Right cardiac atrium (tissue), 5 donors: ENCODE measurements at regions not wholly inside any gene's neighbourhood (a gene's known extent, or its start where the extent isn't known, plus 50 kb on each side); places are given as distances from the start of the nearest gene placed in this dataset.

Experiments used
- ATAC-seq, 2 donors: fragments of 200-7000 bp; cut with Tn5 transposase; one replicate each; pipeline versions ENCODE4 v1.8.0 to v1.9.1; 2020; ENCODE audit warnings: moderate library complexity in 2 of 2, mild to moderate bottlenecking in 1 of 2
- DNase-seq, 3 donors: peaks; one replicate each; pipeline ENCODE4 v3.0.0-alpha.2; 2020
- H3K27ac ChIP-seq: one replicate; pipeline ENCODE4 v1.5.1; 2013; ENCODE audit warnings: mild to moderate bottlenecking, low read length, control low read depth, moderate library complexity
- H3K27me3 ChIP-seq: one replicate; pipeline ENCODE4 v1.6.1; 2013; ENCODE audit not compliant: control insufficient read depth, insufficient read depth
- H3K4me1 ChIP-seq: one replicate; pipeline ENCODE4 v1.6.1; 2013; ENCODE audit warnings: low read length; ENCODE audit not compliant: control insufficient read depth, insufficient read depth
- H3K4me3 ChIP-seq: one replicate; pipeline ENCODE4 v1.5.1; 2013; ENCODE audit warnings: low read length, control low read depth
- H3K9me3 ChIP-seq: one replicate; pipeline ENCODE4 v1.6.1; 2013; ENCODE audit warnings: low read length; ENCODE audit not compliant: control insufficient read depth
- WGBS: extraction: QIAGEN DNeasy Blood & Tissue Kit; methylation state at CpG from one replicate; pipeline ENCODE4 v1.1.7; 2013; 5-methylcytosine and 5-hydroxymethylcytosine counted together
- intact Hi-C, 4 donors: fragments of 100-400 bp; cut with DNase I; formaldehyde crosslinking; loops; one replicate each; pipeline versions ENCODE4 v1.11.0 to v1.14.0; 2022 to 2023
- donor health status: healthy with polysubstance abuse.
- donor health status: DM: no; HTN: yes; CAD: no.
- donor health status: DM: no; HTN: no; CAD: no.
- donor health status: DM: no; HTN: yes; CAD: no; lungs with severe emphysema.
- donor health status: DM: yes; HTN: yes; CAD: no.

GRCh38 chr6:9532621-9533557, 882.0 kb downstream of the TFAP2A start:
- H3K9me3 ChIP-seq: no peaks in the 10 kb centered on the region
- 86% methylated on average over 3 of the region's 3 CpGs for WGBS

DNA sequence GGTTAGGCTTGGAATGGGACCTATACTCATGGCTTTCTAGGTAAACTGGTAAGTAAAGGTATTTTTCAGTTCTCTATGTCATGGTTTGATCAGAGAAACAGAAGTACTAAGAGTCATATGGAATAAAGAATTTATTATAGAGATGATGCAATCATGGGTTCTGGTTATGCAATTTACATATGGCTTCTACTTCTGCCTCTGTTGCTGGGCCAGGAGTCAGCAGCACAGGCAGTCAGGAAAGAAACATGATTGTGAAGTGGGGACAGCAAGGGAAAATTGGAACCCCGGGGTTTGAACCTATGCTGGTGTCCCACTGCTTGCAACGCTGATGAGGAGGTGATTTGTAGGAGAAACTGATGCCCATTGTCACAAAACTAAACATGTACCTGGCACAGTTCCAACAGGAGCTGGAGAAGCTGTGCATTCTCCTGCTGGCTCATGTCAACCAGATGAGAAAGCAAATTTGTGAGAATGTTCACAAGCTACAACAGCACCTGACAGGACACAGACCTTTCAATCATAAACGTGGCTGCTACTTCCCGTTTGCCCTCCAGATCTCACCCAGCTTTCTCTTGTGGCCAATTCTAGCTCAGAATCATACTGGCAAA, 887.1 kb downstream of the TFAP2A start:
- H3K27ac ChIP-seq: no peak overlapping the region
- H3K27me3 ChIP-seq: no peaks in the 10 kb centered on the region
- H3K9me3 ChIP-seq: no peaks in the 10 kb centered on the region
- H3K4me3 ChIP-seq: no peak overlapping the region
- intact Hi-C loops: no loop called here
- H3K4me1 ChIP-seq: no peaks in the 10 kb centered on the region
- 52% methylated on average over 4 of the region's 4 CpGs for WGBS
- ATAC-seq (no peak), DNase-seq (no peak)

More at GRCh38 chr6:9532621-9533557, 882.0 kb downstream of the TFAP2A start:
- no peak overlapping the region for H3K4me3 ChIP-seq
- intact Hi-C loops: no loop called here
- DNase-seq (no peak), ATAC-seq (no peak)
- H3K27me3 ChIP-seq: no peaks in the 10 kb centered on the region
- H3K4me1 ChIP-seq: no peaks in the 10 kb centered on the region
- H3K27ac ChIP-seq: no peak overlapping the region

DNA sequence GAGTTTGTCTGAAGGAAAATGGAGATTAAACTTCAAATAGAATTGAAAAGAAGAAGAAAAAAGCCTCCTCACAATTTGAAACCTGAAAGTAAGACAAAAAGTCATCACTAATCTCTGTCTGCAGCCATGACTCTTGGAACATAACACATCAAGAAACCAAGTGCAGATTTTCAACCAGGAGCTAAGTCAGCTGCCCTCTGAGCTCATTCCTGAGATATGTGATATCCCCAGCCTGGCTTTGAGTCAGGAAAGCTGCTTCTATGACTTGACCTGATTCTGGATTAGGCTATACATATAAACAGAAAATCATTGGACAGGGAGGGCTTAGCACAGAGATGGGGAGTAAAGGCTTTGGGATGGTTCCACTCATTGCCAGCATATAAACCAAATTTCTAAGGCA, 891.4 kb downstream of the TFAP2A start:
- Histone ChIP-seq H3K4me3 (no peak overlapping the region), H3K9me3 (no peaks in the 10 kb centered on the region), H3K4me1 (no peaks in the 10 kb centered on the region), H3K27ac (no peak overlapping the region), H3K27me3 (no peaks in the 10 kb centered on the region)
- ATAC-seq (no peak), DNase-seq (no peak)
- intact Hi-C loops: no loop called here

DNA sequence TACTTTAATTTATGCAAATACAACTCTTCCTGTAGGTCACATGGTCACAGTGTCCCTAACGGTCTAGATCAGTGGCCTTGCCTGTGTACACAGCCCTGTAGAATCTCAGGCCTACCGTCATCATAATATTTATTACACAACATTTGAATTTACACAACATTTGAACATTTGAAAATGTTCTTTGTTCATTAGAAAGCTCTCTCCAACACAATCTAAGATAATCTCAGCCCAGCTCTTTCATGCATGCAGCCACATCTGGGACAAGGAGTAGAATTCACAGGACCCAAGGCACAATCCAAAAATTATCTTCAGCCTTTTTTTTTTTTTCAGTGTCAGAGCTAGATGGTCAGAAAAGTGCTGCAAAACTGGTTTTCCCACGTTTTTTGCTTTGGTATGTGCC, 892.8 kb downstream of the TFAP2A start:
- no peaks in the 10 kb centered on the region for H3K4me1 ChIP-seq
- H3K27me3 ChIP-seq: no peaks in the 10 kb centered on the region
- H3K4me3 ChIP-seq: no peak overlapping the region
- WGBS: 50% methylated on average over 3 of the region's 3 CpGs
- ATAC-seq (no peak), DNase-seq (no peak)
- intact Hi-C loops: no loop called here
- H3K27ac ChIP-seq: no peak overlapping the region
- H3K9me3 ChIP-seq: no peaks in the 10 kb centered on the region

DNA sequence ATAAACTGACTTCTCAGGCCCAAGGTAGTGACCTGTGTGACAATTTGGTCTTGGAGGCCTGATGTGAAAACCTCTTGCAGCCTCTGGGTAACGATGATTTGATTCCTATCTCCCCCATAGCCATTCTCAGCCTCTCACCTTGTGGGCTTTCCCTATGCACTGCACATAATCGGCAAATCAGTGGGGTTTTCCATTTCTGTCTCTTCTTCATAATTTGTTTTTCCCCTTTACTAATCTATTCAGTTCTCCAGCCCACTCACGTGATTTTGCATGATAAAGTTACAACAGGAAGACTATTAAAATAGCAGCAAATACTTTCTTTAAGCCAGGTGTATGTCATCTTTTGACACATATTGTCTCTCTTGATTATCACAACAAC, 893.7 kb downstream of the TFAP2A start:
- DNase-seq (no peak), ATAC-seq (no peak)
- Histone ChIP-seq H3K4me1 (no peaks in the 10 kb centered on the region), H3K4me3 (no peak overlapping the region), H3K9me3 (no peaks in the 10 kb centered on the region), H3K27ac (no peak overlapping the region), H3K27me3 (no peaks in the 10 kb centered on the region)
- intact Hi-C loops: no loop called here
- 76% methylated on average over 3 of the region's 3 CpGs for WGBS

- no peaks in the 10 kb centered on the region for H3K9me3 ChIP-seq
- DNase-seq (no peak), ATAC-seq (no peak)
- H3K27me3 ChIP-seq: no peaks in the 10 kb centered on the region
- WGBS: 62% methylated on average over 8 of the region's 8 CpGs
- H3K27ac ChIP-seq: no peak overlapping the region
- intact Hi-C loops: no loop called here
- no peak overlapping the region for H3K4me3 ChIP-seq
- H3K4me1 ChIP-seq: no peaks in the 10 kb centered on the region
Measured at GRCh38 chr6:9520417-9521151, 894.3 kb downstream of the TFAP2A start.

GRCh38 chr6:9518431-9518830, 896.4 kb downstream of the TFAP2A start:
- Histone ChIP-seq H3K4me1 (no peaks in the 10 kb centered on the region), H3K9me3 (no peaks in the 10 kb centered on the region), H3K27ac (no peak overlapping the region), H3K27me3 (no peaks in the 10 kb centered on the region), H3K4me3 (no peak overlapping the region)
- WGBS: 63% methylated on average over 1 of the region's 1 CpG
- intact Hi-C loops: no loop called here
- DNase-seq: no peak
- no peak for ATAC-seq

DNA sequence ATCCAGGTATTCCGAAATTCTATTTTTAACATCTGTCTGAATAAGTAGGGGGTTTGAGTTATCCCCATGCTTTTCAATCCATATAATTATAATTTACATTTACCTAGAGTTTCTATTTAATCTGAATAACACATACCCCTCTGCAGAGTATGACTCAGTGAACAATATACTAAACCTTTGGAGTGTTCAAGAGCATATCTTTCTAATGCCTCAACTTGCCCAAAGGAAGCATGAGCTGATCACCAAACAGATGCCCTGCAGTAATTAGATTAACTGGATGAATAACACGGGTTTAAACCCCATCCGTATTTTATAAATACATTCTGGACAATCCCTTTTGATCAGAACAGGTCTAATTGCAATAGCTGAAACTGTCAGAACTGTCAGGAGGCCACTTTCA, 897.1 kb downstream of the TFAP2A start:
- Histone ChIP-seq H3K27me3 (no peaks in the 10 kb centered on the region), H3K9me3 (no peaks in the 10 kb centered on the region), H3K27ac (no peak overlapping the region), H3K4me3 (no peak overlapping the region), H3K4me1 (no peaks in the 10 kb centered on the region)
- WGBS: 74% methylated on average over 3 of the region's 3 CpGs
- ATAC-seq (no peak), DNase-seq (no peak)
- intact Hi-C loops: no loop called here

DNA sequence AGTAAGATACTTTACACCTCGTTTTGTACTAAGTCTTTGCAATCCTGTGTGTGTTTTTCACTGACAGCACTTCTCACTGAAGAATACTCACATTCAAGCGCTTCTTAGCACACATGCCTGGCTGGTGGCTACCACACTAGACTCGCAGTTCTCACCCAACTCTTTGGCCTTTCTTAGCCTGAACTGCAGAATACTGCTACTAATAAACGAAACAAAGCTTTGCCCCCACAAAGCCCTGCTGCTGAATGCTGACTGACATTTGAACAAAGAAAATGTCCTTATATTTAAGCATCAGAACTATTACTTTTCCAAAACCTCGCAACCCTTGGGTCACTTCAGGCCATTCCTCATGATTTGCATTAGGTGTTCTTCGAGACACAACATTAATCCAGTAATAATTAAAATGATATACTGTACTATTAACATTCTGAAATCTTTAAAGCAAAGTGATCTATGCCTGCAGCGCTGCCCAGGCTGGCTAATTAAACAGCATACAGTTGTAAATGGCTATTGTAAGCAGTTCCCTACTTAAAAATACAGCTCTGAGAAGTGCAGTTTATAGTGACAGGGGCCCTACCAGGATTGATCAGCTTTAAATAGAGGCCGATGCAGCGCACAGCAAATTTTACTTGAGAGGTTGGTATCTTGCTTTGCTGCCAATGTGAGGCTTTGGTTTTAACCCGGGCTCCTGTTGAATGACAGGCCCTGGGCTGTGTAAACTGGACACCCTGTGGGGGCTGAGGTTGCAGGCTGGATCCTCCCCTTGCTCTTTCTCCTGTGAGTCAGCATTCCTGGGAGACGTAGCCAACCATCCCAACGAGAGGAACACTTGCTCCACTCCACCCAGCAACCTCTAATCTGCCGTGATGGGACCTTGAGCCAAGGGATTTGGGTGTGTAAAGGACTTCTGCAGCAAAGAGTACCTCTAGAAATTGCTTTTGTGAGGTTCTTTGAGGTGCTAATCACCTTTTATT, 899.0 kb downstream of the TFAP2A start:
- Histone ChIP-seq H3K27me3 (no peaks in the 10 kb centered on the region), H3K4me1 (no peaks in the 10 kb centered on the region), H3K27ac (no peak overlapping the region), H3K4me3 (no peak overlapping the region), H3K9me3 (no peaks in the 10 kb centered on the region)
- intact Hi-C loops: no loop called here
- no peak for ATAC-seq
- no peak for DNase-seq
- WGBS: 51% methylated on average over 13 of the region's 13 CpGs

DNA sequence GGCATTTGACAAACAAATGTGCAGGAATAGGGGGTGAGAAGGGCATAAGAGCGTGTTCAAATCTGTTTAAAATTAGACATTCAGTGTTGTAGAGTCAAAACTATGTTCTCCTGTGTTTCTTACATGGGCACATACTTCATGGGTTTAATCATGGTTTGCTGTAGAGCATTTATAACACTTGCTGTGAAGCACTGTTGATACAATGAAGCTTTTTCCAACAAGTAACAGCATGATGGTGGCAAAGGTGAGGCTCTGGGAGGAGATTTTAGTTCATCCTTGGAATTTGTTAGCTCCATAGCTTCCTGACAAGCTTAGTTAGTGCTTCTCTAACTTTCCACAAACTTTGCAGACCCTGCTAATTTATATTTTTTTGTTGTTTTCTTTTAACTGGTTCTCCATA, 900.7 kb downstream of the TFAP2A start:
- DNase-seq (no peak), ATAC-seq (no peak)
- no peak overlapping the region for H3K4me3 ChIP-seq
- no peaks in the 10 kb centered on the region for H3K4me1 ChIP-seq
- intact Hi-C loops: no loop called here
- 89% methylated on average over 1 of the region's 1 CpG for WGBS
- H3K9me3 ChIP-seq: no peaks in the 10 kb centered on the region
- H3K27ac ChIP-seq: no peak overlapping the region
- no peaks in the 10 kb centered on the region for H3K27me3 ChIP-seq
